GM21576 (cell line): ENCODE measurements at regions not wholly inside any gene's neighbourhood (a gene's known extent, or its start where the extent isn't known, plus 50 kb on each side); places are given as distances from the start of the nearest gene placed in this dataset.

Source experiments
- ATAC-seq: cut with Tn5 transposase; IDR thresholded peaks from one replicate; pipeline ENCODE4 v1.9.1; 2021; ENCODE audit warnings: mild to moderate bottlenecking, moderate library complexity; ENCODE audit not compliant: unreplicated experiment

- no peak for ATAC-seq
Observed at GRCh38 chr6:164842085-164842484, 467.3 kb downstream of the C6orf118 start.

GRCh38 chr6:164838068-164838615 is 471.3 kb downstream of the C6orf118 start:
- ATAC-seq, result no peak

GRCh38 chr6:164836486-164836885 is 472.9 kb downstream of the C6orf118 start:
- ATAC-seq, result no peak

- ATAC-seq, result no peak
Observed at GRCh38 chr6:164832410-164832809, 477.0 kb downstream of the C6orf118 start.

- no peak for ATAC-seq
Observed at GRCh38 chr6:164827537-164827936, 481.9 kb downstream of the C6orf118 start.

- no peak for ATAC-seq
Observed at GRCh38 chr6:164826831-164827468, 482.5 kb downstream of the C6orf118 start.

- ATAC-seq, result no peak
Observed at GRCh38 chr6:164825386-164825785, 484.0 kb downstream of the C6orf118 start.

- ATAC-seq, result no peak
Observed at GRCh38 chr6:164817662-164818061, 491.7 kb downstream of the C6orf118 start.

- no peak for ATAC-seq
Observed at GRCh38 chr6:164812706-164813105, 496.7 kb downstream of the C6orf118 start.

GRCh38 chr6:164807125-164807524 is 502.3 kb downstream of the C6orf118 start:
- ATAC-seq, result no peak

GRCh38 chr6:164795056-164795815 is 514.2 kb downstream of the C6orf118 start:
- ATAC-seq, result no peak

- ATAC-seq, result no peak
Observed at GRCh38 chr6:164792666-164793065, 516.7 kb downstream of the C6orf118 start.

GRCh38 chr6:164791498-164791897 is 517.9 kb downstream of the C6orf118 start:
- no peak for ATAC-seq

- ATAC-seq, result no peak
Observed at GRCh38 chr6:164763788-164764187, 545.6 kb downstream of the C6orf118 start.

GRCh38 chr6:164757451-164757850 is 552.0 kb downstream of the C6orf118 start:
- no peak for ATAC-seq

GRCh38 chr6:164756723-164757122 is 552.7 kb downstream of the C6orf118 start:
- ATAC-seq, result no peak

- ATAC-seq, result no peak
Observed at GRCh38 chr6:164756142-164756541, 553.3 kb downstream of the C6orf118 start.

- no peak for ATAC-seq
Observed at GRCh38 chr6:164753517-164753916, 555.9 kb downstream of the C6orf118 start.

- ATAC-seq, result no peak
Observed at GRCh38 chr6:164751395-164751794, 558.0 kb downstream of the C6orf118 start.

GRCh38 chr6:164750128-164750527 is 559.3 kb downstream of the C6orf118 start:
- no peak for ATAC-seq

- no peak for ATAC-seq
Observed at GRCh38 chr6:164749221-164750064, 560.0 kb downstream of the C6orf118 start.
